ENCODE measurements at regions not wholly inside any gene's neighbourhood (a gene's known extent, or its start where the extent isn't known, plus 50 kb on each side); places are given as distances from the start of the nearest gene placed in this dataset.

GRCh38 chr6:5942591-5942990, 64.1 kb downstream of the NRN1 start:
- no peak for TF ChIP-seq CREB1 (CRISPR knock-in tag; IDR thresholded peaks at IDR 0.05)
- no peak for TF ChIP-seq CTCF (IDR thresholded peaks at IDR 0.05)
- no peak for TF ChIP-seq ZNF263 (CRISPR knock-in tag; IDR thresholded peaks at IDR 0.05; ENCODE audit: low read depth)

Measured in WTC11 (cell line).